ENCODE measurements at regions not wholly inside any gene's neighbourhood (a gene's known extent, or its start where the extent isn't known, plus 50 kb on each side); places are given as distances from the start of the nearest gene placed in this dataset.

DNA sequence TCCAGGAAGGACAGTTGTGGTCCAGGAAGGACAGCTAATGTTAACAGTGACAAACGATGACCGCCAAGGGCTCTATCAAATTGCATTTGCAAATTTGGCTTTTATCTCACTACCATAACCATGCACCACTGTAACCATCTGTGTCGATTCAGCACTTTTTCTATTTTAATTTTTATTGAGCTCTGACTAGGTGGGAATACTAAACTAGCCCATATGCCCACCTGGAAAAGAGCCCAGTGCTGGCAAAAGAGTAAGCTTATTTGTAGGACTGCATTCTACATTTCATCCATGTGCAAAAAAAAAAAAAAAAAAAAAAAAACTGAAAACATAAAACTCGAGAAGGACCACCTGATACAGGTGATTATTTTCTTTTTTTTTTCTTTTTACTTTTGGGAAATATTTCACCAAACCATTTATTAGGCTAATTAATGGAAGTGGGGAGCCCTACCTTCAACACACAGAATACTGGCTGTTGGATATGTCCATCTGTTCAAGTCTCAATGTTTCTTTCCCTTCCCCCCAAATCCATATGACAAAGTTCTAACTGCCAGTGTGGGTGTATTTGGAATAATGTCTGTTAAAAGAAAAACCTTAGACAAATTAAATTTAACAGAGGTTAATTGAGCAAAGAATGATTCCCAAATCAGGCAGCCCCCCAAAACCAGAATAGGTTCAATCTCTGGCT lies 99.5 kb upstream of the MXRA5 start:
- Histone ChIP-seq H3K4me3 (ENCODE audit: low read depth, low read length) (no peak overlapping the region), H3K36me3 (ENCODE audit: control insufficient read depth in 2 of 2, insufficient read depth in 1 of 2, low read length in 2 of 2) (no peaks in the 10 kb centered on the region), H3K27ac (ENCODE audit: extremely low read depth, low read depth, low read length) (no peak overlapping the region), H3K4me1 (ENCODE audit: control insufficient read depth, insufficient read depth, low read length) (no peaks in the 10 kb centered on the region), H3K9me3 (ENCODE audit: control insufficient read depth, insufficient read depth, low read depth, low read length) (no peaks in the 10 kb centered on the region)
- TF ChIP-seq ZFP3 (tag by site-specific recombination; IDR thresholded peaks at IDR 0.05; ENCODE audit: low read depth) = no peak
- no peak for TF ChIP-seq ZFP69B (tag by site-specific recombination; IDR thresholded peaks at IDR 0.05)
- no peak for TF ChIP-seq ZNF670 (tag by site-specific recombination; IDR thresholded peaks at IDR 0.05; ENCODE audit: low read depth)
- TF ChIP-seq IKZF3 (tag by site-specific recombination; IDR thresholded peaks at IDR 0.05) = no peak
- TF ChIP-seq ZNF366 (tag by site-specific recombination; conservative IDR thresholded peaks at IDR 0.05) = no peak
- TF ChIP-seq ZNF658 (tag by site-specific recombination; IDR thresholded peaks at IDR 0.05) = no peak
- TF ChIP-seq ZNF214 (tag by site-specific recombination; IDR thresholded peaks at IDR 0.05; ENCODE audit: borderline replicate concordance) = no peak
- no peak for TF ChIP-seq ZNF530 (tag by site-specific recombination; IDR thresholded peaks at IDR 0.05; ENCODE audit: low read depth)
- no peak for TF ChIP-seq ZNF571 (tag by site-specific recombination; IDR thresholded peaks at IDR 0.05)
- no peak for TF ChIP-seq ZNF529 (tag by site-specific recombination; IDR thresholded peaks at IDR 0.05; ENCODE audit: insufficient replicate concordance)
- ChIA-PET CTCF (no interaction called here), POLR2A (no interaction called here)

GRCh38 chrX:3443184-3443583 lies 96.7 kb upstream of the MXRA5 start:
- no peaks in the 10 kb centered on the region for H3K36me3 ChIP-seq (ENCODE audit: control insufficient read depth in 2 of 2, insufficient read depth in 1 of 2, low read length in 2 of 2)
- H3K4me1 ChIP-seq (ENCODE audit: control insufficient read depth, insufficient read depth, low read length) = no peaks in the 10 kb centered on the region
- no peaks in the 10 kb centered on the region for H3K9me3 ChIP-seq (ENCODE audit: control insufficient read depth, insufficient read depth, low read depth, low read length)
- H3K27ac ChIP-seq (ENCODE audit: extremely low read depth, low read depth, low read length) = no peak overlapping the region
- TF ChIP-seq KLF17 (tag by site-specific recombination; IDR thresholded peaks at IDR 0.05) = no peak
- TF ChIP-seq ZNF146 (tag by site-specific recombination; IDR thresholded peaks at IDR 0.05) = no peak
- no peak for TF ChIP-seq ZBTB7A (tag by site-specific recombination; IDR thresholded peaks at IDR 0.05; ENCODE audit: low read depth)
- no peak for TF ChIP-seq RBAK (tag by site-specific recombination; IDR thresholded peaks at IDR 0.05)
- no peak for TF ChIP-seq ZNF362 (tag by site-specific recombination; IDR thresholded peaks at IDR 0.05)
- no peak for TF ChIP-seq PBX3 (CRISPR knock-in tag; IDR thresholded peaks at IDR 0.05)
- no peak for TF ChIP-seq ZNF521 (tag by site-specific recombination; IDR thresholded peaks at IDR 0.05)
- TF ChIP-seq KLF7 (tag by site-specific recombination; IDR thresholded peaks at IDR 0.05; ENCODE audit: borderline replicate concordance) = no peak
- TF ChIP-seq ZSCAN16 (tag by site-specific recombination; IDR thresholded peaks at IDR 0.05) = no peak
- TF ChIP-seq, protein P1, sequence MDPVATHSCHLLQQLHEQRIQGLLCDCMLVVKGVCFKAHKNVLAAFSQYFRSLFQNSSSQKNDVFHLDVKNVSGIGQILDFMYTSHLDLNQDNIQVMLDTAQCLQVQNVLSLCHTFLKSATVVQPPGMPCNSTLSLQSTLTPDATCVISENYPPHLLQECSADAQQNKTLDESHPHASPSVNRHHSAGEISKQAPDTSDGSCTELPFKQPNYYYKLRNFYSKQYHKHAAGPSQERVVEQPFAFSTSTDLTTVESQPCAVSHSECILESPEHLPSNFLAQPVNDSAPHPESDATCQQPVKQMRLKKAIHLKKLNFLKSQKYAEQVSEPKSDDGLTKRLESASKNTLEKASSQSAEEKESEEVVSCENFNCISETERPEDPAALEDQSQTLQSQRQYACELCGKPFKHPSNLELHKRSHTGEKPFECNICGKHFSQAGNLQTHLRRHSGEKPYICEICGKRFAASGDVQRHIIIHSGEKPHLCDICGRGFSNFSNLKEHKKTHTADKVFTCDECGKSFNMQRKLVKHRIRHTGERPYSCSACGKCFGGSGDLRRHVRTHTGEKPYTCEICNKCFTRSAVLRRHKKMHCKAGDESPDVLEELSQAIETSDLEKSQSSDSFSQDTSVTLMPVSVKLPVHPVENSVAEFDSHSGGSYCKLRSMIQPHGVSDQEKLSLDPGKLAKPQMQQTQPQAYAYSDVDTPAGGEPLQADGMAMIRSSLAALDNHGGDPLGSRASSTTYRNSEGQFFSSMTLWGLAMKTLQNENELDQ (tag by site-specific recombination; IDR thresholded peaks at IDR 0.05; ENCODE audit: low read depth) = no peak
- TF ChIP-seq ZNF18 (tag by site-specific recombination; IDR thresholded peaks at IDR 0.05) = no peak
- TF ChIP-seq SCRT1 (tag by site-specific recombination; IDR thresholded peaks at IDR 0.05; ENCODE audit: borderline replicate concordance) = no peak
- TF ChIP-seq KLF1 (tag by site-specific recombination; IDR thresholded peaks at IDR 0.05) = no peak
- no peak for TF ChIP-seq KLF10 (tag by site-specific recombination; IDR thresholded peaks at IDR 0.05)
- TF ChIP-seq ZNF132 (tag by site-specific recombination; IDR thresholded peaks at IDR 0.05; ENCODE audit: borderline replicate concordance) = no peak
- H3K4me3 ChIP-seq (ENCODE audit: low read depth, low read length) = no peak overlapping the region
- ChIA-PET POLR2A (no interaction called here), CTCF (no interaction called here)
